OCI-LY1 (cell line): ENCODE measurements at regions not wholly inside any gene's neighbourhood (a gene's known extent, or its start where the extent isn't known, plus 50 kb on each side); places are given as distances from the start of the nearest gene placed in this dataset.

Source experiments
- CTCF ChIP-seq: fragments of 200-600 bp; sonication (generic), shearing (Covaris generic); IDR thresholded peaks from 2 replicates; pipeline ENCODE4 v1.5.1; 2017; ENCODE audit warnings: mild to moderate bottlenecking, antibody characterized with exemption, low read length, moderate library complexity, mixed read lengths
- EZH2 ChIP-seq: fragments of 200-600 bp; sonication (generic), shearing (Covaris generic); IDR thresholded peaks from 2 replicates; pipeline ENCODE4 v1.8.0; 2017; ENCODE audit warnings: borderline replicate concordance, mixed run types, mild to moderate bottlenecking, antibody characterized with exemption, low read length, moderate library complexity, mixed read lengths

- TF ChIP-seq CTCF (no peak), EZH2 (no peak)
These were observed 421.0 kb downstream of the ZNF521 start for GRCh38 chr18:24930971-24931370.
